HG03039 (cell line): ENCODE measurements at regions not wholly inside any gene's neighbourhood (a gene's known extent, or its start where the extent isn't known, plus 50 kb on each side); places are given as distances from the start of the nearest gene placed in this dataset.
"Not testable (repeated sequence)": the region's sequence is repeated elsewhere in the genome, so short reads cannot be mapped to it uniquely, and the experiment has no call there.

ENCODE experiments used
- ATAC-seq: cut with Tn5 transposase; IDR thresholded peaks from one replicate; pipeline ENCODE4 v1.9.1; 2021; ENCODE audit warnings: mild to moderate bottlenecking, moderate library complexity; ENCODE audit not compliant: unreplicated experiment

DNA sequence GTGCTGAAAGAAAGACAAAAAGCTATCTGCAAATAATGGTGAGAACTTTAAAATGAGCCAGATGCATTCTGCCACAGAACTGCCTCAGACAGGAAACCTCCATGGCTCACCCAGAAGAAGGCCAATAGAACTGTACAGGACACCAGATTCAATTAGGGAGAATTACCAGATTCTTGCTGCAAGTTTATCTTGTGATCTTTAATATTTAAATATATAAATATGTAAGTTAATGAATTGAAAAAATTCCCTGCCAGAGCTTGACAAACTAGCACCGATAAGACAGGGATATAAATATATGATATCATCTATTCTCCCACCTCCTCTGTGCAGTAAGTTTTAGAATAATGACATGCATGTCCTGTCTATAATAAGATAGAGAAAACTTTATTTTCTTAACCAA lies 252.8 kb downstream of the PLK2 start:
- no peak for ATAC-seq

DNA sequence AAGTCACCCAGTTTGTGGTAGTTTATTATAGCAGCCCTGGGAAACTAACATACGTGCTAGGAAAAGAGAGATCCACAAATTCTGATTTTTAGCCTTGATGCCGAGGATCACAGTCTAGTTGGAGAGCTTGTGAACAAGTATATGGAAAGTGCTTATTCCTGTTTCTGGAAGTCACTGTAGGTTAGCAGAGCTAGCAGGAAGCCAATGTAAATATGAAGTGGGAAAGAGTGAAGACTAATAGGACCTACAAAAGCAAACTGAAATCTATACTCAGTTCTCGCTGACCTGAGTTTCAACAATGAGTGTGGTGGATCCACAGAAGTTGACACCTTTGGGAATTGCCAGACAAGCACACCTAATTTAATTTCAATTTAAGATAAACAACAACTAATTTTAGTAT lies 254.9 kb downstream of the PLK2 start:
- no peak for ATAC-seq

DNA sequence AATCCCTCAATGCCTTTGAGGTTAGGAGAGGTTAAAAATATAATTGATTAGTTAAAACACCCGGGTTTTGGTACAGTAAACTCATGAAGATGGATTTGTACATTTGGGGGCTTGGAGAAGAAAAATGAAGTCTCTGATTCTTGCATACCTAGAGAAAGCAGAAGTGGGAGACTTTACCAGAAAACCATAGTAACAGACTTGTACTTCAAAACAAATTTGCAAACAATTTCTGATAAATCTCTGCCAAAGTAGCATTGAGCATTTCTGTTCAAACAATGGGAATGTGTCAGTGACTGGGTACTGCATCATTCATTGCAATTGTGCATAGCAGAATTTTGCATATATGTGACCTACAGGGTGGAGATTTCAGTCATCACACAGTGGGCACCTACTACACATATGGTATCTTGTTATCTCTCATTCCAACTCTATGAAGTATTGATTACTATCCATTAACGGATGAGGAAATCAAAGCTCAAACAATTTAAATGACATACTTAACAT lies 256.9 kb downstream of the PLK2 start:
- ATAC-seq, result no peak

DNA sequence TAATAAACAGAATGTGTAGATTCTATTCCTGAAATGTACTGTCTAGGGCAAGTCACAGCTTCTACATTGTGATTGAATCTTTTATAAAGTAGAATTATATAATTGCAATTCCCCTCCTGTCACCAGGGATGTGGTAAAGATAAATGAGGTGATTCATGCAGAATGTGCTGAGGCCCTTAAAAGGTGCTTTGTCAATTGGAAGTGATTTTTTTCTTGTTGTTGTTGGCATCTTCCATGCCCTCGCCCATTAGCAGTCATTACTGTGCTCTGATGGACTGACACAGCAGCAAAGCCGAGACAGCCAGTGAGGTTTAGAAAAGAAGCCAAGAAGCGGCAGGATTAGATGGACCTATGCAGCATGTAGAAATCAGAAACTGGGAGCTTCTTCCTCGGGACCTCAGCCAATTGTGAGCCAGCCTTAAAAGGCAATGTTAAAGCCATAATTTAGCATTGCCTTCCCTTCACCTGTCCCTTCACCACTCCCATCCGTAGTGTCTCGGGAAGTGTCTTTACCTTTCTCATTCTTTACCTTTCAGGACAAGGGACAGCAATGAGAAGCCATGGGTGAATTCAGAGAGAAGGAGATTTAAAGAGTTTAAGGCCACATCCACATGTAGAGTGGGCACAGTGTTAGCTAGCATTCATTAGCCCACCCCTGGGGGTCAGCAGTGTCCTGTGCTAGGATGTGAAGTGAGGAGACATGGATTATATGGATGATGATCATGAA lies 257.8 kb downstream of the PLK2 start:
- ATAC-seq, result no peak

DNA sequence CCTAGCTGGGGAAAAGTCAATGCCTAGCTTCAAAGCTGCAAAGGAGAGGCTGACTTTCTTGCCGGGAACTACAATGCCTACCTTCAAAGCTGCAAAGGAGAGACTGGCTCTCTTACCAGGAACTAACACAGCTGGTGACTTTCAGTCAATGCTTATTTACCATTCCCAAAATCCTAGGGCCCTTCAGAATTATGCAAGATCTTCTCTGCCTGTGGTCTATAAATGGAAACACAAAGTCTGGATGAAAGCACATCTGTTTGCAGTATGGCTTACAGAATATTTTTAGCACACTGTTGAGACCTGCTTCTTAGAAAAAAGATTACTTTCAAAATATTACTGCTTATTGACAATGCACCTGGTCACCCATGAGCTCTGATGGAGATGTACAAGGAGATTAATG lies 259.4 kb downstream of the PLK2 start:
- ATAC-seq, result no peak

DNA sequence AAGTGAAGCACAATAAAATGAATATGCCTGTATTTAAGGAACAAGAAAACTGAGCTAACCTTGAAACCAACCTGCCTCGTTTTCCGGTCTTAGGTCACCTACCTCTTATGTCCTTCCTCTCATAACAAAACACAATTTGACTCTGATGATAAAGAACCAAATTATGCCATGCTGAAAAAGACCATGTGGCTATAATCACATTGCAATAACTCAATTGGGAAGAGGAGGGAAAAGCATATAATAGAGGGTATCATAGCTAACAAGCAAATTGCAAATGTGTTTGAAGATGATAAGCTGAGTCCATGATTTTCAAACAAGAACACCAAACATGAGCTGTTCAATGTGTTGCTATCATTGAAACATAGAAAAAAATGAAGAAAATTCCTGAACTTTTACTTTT lies 260.8 kb downstream of the PLK2 start:
- no peak for ATAC-seq

DNA sequence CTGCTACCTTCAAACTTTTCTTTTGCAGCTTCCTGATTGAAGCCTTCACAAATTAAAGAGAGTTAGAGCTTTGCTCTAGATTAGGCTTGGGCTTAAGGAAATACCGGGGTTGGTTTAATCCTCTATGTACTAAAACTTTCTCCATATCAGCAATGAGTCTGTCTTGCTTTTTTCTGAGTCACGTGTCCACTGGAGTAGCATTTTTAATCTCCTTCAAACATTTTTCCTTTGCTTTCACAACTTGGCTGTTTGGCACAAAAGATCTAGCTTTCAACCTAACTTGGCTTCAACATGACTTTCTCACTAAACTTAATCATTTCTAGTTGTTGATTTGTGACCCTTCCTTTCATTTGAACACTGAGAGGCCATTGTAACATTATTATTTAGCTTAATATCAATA lies 261.6 kb downstream of the PLK2 start:
- no peak for ATAC-seq

DNA sequence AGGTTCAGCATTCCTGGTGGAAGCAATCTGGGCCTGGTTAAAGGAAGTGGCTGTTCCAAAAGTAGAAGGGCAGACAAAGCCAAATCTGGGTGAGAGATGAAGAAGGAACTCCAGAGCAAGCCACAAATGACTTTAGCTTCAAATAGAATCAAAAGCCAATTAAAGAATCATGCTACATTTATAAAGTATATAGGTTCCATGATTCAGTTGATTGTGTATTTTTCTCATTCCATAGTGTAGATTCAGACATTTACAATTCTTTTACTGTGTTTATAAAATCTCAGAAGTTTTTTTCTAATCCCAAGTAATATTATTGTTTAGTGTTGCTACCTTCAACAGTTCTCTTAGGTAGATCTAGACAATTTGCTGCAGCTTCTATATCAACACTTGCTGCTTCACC lies 262.0 kb downstream of the PLK2 start:
- ATAC-seq, result no peak

DNA sequence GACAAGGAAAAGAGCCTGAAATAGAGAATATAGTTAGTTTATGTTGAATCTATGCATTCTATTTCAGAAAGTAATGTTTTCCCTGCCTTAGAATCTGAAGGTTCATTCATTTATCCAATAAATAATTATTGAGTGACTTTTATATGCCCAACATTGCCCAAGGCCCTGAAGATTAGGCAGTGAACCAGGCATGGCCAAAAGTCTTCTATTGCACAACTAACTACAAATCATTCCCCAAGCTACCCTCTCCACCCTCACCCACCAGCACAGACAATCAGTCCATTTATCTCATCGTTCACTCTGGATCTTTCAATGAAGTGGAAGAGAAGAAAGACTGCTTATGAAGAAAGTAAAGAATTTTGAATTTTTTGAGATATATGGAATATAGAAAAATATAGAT lies 268.4 kb downstream of the PLK2 start:
- no peak for ATAC-seq

DNA sequence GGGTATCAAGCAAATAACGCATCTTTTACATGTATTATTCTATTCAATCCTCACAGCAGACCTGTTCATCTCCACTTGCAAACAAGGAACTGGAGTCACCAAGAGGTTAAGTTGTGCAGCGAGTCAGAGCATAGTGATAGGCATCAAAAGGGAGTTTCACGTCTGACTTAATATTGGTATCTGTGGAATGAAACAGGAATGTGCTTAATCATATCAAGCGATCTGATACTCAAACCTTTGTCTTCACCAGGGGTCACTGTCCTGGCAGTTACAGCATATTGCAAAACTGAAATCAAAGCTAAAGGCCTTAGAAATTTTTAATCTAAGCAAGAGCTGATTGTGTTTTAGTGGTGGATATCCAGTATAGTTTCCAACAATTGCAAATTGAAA lies 271.6 kb downstream of the PLK2 start:
- ATAC-seq, result no peak

DNA sequence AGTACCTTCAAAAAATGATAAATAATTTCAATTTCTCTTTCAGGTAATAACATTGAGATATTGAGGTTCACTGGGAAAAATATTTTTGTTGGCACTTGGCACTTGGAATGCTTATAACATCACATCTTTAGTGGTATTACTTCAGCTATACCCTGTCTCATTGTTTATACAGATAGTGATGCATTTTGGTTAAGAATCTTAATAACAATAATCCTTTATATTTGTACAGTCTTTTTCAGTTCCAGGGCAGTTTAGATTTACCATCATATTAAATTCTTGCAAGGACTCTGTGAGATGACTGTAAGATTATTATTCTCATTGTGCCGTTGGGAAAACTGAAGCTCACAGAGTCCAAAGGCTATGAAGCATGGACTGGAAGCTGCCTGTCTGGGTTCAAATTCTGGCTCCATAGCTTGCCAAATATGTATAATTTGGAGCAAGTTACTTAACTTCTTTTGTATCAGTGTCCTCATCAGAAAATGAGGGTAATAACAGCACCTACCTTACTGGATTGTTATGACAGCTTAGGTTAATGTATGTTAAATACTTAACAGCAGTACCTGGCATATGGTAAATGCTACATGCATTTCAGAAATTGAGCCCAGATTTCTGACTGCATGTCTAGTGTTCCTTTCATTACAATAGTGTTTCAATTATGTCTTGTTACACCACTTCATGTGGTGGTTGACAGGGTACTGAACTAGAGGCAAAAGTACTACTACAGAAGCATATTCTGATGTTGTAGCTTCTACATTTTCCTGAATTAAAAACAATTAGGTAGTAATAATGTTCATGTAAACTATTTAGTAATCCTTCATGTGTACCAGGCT lies 272.2 kb downstream of the PLK2 start:
- ATAC-seq, result no peak

DNA sequence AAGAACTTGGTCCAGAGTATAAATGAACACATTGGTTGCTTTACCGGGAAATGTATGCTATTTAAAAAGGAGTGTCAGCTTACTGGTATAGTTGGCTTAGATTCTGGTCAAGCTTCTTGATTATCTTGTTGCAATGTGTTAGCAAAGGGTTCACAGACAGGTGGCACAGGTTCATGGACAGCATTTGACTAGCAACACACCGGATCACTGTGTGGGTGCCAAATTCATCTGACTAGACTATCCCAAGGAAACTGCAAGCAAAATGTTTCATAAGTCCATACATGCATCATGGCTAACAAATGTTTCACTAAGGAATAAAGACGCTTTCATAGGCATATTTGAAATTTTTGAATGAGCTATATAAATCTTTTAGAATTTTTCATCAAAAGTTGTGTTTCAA lies 274.1 kb downstream of the PLK2 start:
- ATAC-seq, result no peak

DNA sequence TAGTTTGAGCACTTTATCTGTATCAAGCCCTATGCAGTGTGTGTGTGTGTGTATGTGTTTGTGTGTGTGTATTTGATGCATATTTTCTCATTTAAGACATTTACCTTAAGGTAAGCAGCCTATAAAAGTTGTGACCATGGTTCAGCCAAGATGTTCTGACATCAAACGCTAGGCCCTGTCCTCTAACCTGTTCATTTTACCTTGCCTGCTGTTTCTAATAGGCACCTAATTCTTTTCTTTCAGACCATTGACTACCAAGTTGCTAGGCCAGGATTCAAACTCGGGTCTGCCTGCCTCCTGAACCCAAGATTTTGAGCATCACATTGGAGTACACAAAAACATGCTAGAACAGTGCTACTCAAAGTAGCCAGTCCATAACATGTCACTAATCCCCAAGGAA lies 274.5 kb downstream of the PLK2 start:
- no peak for ATAC-seq

DNA sequence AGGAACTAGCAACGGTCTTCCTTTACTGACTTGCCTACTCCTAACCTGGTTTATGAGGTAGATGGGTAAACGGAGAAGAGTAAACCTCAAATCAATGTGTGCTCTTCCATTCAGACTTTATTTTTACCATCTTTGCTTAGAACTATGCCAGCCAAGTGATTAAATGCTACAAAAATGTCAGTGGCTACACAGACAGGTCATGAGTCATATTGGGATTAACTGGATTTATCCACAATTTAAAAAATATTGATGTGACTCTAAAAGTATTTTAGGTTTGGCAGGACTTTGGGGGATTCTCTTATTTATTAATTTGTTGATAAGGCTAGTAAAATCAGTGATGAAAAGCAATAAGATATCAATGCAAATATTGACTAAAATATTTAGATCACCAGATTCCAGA lies 275.0 kb downstream of the PLK2 start:
- ATAC-seq, result no peak

DNA sequence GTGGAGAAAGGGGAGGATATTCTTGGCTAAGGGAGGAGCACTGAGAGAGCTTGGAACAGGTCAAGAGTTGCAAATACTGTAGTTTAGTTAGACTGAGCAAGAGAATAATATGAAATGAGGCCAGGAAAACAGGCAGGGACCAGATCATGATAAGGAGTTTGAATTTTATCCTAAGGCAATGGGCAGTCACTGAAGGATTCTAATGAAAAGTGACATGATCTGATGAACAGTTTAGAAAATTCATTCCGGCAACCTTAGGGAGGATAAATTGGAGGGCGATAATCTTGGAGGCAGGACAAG lies 276.1 kb downstream of the PLK2 start:
- no peak for ATAC-seq

DNA sequence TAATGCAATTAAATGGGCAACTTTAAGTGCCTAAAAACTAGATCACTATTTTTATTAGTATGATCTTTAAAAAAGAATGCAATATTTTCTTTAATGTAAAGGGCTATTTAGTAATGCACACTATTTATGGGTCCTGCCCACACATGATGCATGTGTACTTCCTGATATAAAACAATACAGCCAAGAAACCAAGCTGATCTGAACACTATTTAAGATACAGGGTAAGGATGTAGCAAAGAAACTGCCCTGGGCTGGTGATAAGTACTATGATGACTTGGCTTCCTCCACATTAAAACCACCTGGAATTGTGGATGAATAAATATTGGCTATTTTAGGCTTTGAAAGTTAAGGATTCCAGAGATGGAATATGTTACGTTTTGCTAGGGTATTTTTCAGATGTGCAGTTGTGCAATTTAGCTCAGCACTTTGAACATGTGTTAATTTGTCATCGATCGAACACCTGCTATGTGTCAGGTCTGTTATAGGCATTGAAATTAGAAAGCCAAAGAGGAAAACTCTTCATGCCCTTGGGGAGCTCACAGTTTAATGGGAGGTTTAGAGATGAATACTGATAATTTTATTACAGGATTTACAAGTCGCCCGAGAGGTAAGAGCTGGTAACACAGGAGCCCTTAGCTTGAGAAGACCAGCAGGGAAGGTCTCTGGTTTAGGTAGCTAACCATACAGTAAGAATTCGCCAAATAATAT lies 276.7 kb downstream of the PLK2 start:
- ATAC-seq, result no peak

DNA sequence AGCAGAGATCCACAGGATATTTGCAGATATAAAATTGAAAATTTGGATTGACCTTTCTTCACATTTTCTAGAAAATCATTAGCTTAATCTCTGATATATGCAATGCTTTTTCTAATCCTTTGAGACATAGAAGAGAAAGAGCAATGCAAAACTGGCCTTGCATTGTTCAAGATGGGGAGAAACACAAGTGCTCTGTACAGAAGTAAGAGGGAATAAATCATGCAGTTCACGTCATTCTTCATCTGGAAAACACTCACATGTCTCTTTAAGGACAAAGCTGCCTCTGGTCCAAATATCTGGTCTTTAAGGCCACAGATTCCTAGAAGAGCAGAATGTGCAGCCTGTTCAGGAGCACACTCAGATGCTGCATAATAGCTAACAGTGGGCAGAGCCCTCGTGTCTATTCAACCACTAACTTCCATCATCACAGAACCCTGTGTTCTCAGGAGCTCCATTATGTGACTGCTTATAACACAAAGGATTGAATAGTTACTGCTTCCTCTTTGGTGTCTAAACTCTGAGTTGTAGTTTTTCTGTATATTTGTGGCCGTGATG lies 277.5 kb downstream of the PLK2 start:
- no peak for ATAC-seq

DNA sequence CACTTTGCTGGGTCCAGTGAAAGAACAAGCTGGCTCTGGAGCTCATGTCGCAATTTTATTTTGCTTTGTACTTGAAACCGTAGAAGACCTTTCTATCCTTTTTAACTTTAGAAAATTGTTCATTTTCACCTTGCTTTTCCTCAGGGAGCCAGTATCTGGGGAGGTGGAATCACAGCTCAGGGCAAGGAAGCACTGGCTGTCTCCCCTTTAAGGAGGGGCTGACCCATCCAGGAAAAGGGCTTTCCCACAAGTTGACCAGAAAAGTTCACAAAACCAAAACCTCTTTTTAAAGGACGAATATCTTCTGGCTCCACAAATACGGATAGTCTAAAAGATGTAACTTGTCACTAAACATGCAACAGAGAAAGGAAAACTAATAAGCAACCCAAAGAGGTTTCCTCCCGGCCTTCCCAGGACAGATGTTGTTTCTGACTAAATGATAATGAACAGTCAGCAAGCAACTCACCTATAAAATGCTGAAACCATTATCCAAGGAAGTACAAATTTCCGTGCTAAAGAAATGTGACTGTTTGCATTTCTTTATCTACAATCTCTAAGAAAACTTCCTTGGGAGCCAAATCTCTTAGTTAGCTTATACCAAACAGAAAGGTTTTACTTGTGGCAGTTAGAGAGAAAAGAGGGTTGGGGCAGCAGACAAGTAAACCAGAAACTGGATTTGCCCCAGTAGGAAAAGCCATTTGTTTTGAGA lies 278.2 kb downstream of the PLK2 start:
- ATAC-seq, result no peak

DNA sequence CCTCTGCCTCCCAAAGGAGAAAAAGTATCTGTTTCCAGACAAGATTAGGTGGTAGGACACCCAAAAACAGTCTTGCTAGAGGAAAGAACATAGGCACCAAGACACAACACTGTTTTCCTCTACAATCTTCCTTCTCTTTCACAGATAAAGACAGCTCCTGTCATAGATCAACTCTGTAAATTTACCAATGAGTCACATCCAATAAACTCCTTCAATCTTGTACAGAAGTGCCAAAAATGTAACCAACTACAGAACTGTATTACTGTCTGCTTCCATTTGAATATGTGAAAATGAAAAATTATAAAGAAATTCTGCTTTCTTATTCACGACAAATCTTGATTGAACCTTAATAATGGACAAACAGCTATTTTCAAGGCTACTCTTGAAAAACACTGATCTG lies 286.9 kb downstream of the PLK2 start:
- ATAC-seq, result no peak

DNA sequence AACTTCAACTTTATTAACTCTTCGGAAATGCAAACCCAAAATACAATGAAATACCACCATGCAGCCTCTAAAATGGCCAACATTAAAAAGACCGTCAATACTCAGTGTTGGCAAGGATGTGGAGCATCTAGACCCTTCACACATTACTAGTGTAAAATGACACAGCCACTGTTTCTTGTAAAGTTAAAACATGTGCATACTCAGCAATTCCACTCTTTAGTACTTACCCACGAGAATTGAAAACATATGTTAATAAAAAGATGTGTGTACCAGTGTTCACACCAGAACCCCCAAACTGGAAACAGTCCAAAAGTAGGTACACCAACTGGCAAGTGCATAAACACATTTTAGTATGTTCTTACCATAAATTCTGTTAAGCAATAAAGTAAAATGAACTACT lies 294.7 kb downstream of the PLK2 start:
- ATAC-seq, result no peak

DNA sequence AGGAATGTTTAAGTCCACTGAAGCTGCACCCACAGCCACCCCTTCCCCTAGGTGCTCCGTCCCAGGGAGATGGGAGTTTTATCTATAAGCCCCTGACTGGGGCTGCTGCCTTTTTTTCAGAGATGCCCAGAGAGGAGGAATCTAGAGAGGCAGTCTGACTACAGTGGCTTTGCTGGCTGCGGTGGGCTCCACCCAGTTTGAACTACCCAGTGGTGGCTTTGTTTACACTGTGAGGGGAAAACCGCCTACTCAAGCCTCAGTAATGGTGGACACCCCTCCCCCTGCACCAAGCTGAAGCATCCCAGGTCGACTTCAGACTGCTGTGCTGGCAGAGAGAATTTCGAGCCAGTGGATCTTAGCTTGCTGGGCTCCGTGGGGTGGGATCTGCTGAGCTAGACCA lies 298.0 kb downstream of the PLK2 start:
- not testable (repeated sequence) for ATAC-seq
